IPS-18a (cell line): ENCODE measurements at regions not wholly inside any gene's neighbourhood (a gene's known extent, or its start where the extent isn't known, plus 50 kb on each side); places are given as distances from the start of the nearest gene placed in this dataset.
"Not testable (repeated sequence)": the region's sequence is repeated elsewhere in the genome, so short reads cannot be mapped to it uniquely, and the experiment has no call there.

Experiments
- H3K27ac ChIP-seq: one replicate; pipeline ENCODE4 v1.5.1; 2013; ENCODE audit warnings: low read length
- H3K27me3 ChIP-seq: one replicate; pipeline ENCODE4 v1.6.1; 2013; ENCODE audit warnings: mild to moderate bottlenecking, low read length; ENCODE audit not compliant: control insufficient read depth, insufficient read depth
- H3K36me3 ChIP-seq: one replicate; pipeline ENCODE4 v1.6.1; 2013; ENCODE audit warnings: low read depth, low read length; ENCODE audit not compliant: control insufficient read depth
- H3K4me1 ChIP-seq: one replicate; pipeline ENCODE4 v1.6.1; 2013; ENCODE audit warnings: low read depth, low read length; ENCODE audit not compliant: control insufficient read depth
- H3K4me3 ChIP-seq: one replicate; pipeline ENCODE4 v1.5.1; 2013; ENCODE audit warnings: low read length
- H3K9ac ChIP-seq: one replicate; pipeline ENCODE4 v1.6.1; 2013; ENCODE audit warnings: mild to moderate bottlenecking, low read length, moderate library complexity
- H3K9me3 ChIP-seq: one replicate; pipeline ENCODE4 v1.6.1; 2013; ENCODE audit warnings: low read depth, low read length; ENCODE audit not compliant: control insufficient read depth

DNA sequence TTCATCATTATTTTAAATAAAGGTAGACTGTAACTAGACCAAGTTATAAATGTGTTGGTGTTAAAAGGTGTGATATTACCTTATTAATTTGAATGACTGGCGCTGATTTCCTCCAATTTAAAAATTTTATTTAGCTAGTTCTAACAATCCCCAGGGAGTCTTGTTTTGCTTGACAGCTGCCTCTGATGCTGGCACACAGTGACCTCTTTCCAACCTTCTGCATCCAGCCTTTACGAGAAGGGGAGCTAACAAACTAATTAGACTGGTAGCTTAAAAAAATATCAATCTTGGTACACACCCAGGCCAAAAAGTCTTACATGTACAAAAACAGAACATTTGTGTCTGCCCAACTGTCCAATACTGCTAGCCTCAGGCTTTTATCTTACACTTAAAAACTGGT, 51.8 kb upstream of the ENPEP start:
- Histone ChIP-seq H3K27me3 (no peaks in the 10 kb centered on the region), H3K4me3 (no peak overlapping the region), H3K9me3 (no peaks in the 10 kb centered on the region), H3K4me1 (no peaks in the 10 kb centered on the region), H3K9ac (no peak overlapping the region), H3K36me3 (no peaks in the 10 kb centered on the region), H3K27ac (no peak overlapping the region)

DNA sequence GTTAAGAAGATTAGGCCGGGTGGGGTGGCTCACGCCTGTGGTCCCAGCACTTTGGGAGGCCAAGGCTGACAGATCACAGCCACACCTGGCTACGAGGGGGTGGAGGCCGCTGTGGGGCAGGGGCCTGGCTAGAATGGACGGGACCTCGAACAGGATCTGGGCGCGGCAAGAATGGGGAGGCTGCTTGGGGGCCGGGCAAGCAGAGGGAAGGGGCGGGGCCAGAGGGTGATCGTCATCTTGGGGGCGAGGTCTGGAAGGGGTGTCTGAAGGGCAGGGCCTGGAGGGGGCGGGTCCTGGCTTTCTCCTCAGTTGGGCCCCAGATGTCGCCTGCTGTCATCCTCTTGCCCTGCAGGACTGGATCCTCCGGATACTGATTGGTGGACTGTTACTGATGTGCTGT, 57.3 kb upstream of the ENPEP start:
- Histone ChIP-seq H3K4me3 (no peak overlapping the region), H3K36me3 (no peaks in the 10 kb centered on the region)

DNA sequence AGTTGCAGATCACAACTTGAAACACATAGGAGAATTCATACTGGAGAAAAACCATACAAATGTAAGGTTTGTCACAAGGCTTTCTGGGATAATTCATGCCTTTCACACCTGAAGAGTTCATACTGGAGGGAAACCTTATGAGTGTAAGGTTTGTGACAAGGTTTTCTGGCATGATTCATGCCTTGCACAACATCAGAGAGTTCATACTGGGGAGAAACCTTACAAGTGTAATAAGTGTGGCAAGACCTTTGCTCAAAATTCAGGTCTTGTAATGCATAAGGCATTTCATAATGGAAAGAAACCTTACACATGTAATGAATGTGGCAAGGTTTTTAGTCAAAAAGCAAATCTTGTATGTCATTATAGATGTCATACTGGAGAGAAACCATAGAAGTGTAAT, 58.8 kb upstream of the ENPEP start:
- no peak overlapping the region for H3K27ac ChIP-seq
- no peak overlapping the region for H3K4me3 ChIP-seq
- H3K4me1 ChIP-seq, result peaks cover 6% of the 10 kb centered on the region
- no peak overlapping the region for H3K9ac ChIP-seq
- no peaks in the 10 kb centered on the region for H3K36me3 ChIP-seq
- H3K27me3 ChIP-seq, result peaks cover 30% of the 10 kb centered on the region
- H3K9me3 ChIP-seq, result no peaks in the 10 kb centered on the region

More for the DNA sequence above, 57.3 kb upstream of the ENPEP start:
- Histone ChIP-seq H3K9me3 (no peaks in the 10 kb centered on the region), H3K27me3 (peaks cover 15% of the 10 kb centered on the region), H3K27ac (no peak overlapping the region), H3K4me1 (no peaks in the 10 kb centered on the region), H3K9ac (no peak overlapping the region)

DNA sequence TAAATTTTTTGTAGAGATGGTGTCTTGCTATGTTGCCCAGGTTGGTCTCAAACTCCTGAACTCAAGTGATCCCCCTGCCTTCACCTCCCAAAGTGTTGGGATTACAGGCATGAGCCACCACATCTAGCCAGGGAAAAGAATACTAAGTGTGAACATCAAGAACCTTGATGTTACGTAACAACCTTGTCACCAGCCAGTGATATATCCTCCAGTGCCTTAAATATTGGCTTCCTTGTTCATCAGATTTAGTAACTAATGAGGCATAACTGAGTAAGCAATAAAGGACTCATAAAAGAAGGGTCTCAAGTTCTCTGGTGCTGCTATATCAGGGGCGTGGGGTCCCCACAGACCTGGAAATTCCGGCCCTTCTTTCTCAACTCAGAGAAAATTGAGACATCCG, 60.5 kb upstream of the ENPEP start:
- Histone ChIP-seq H3K27me3 (peaks cover 33% of the 10 kb centered on the region), H3K4me1 (peaks cover 15% of the 10 kb centered on the region), H3K36me3 (no peaks in the 10 kb centered on the region), H3K4me3 (no peak overlapping the region), H3K27ac (no peak overlapping the region), H3K9me3 (no peaks in the 10 kb centered on the region), H3K9ac (no peak overlapping the region)

DNA sequence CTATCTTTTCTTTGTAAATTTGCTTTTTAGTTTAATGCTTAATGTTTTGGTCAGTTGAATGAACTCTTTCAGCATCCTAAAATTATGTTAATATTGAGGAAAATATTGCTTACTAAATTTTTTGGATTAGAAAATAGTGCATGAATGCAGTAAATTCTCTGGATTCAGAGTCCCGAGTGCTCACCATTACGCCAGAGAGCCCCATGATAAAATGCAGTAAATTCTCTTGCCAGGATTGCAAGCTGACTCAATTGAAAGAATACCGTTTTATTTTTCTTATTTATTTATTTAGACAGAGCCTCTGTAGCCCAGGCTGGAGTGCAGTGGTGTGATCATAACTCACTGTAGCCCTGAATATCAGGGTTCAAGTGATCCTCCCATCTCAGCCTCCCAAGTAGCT, 60.9 kb upstream of the ENPEP start:
- no peak overlapping the region for H3K27ac ChIP-seq
- H3K4me1 ChIP-seq, result peaks cover 15% of the 10 kb centered on the region
- no peaks in the 10 kb centered on the region for H3K9me3 ChIP-seq
- H3K27me3 ChIP-seq, result peaks cover 33% of the 10 kb centered on the region
- H3K36me3 ChIP-seq, result no peaks in the 10 kb centered on the region
- no peak overlapping the region for H3K4me3 ChIP-seq
- no peak overlapping the region for H3K9ac ChIP-seq

DNA sequence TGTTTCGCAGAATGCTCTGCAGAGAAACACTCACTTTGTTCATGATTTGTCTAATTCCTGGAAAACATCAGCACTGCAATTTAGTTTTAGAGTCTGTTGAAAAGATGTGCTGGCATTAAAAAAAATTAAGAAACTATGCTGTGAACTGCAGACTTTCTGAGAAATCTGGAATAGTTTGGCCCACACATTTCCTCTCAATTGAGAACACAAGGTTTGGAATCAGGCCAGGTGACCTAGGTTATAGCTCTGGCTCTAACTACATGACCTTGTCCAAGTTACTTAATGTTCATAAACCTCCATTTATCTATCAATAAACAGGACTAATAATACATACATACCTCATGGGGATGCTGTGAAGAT, 61.4 kb upstream of the ENPEP start:
- Histone ChIP-seq H3K36me3 (no peaks in the 10 kb centered on the region), H3K27me3 (peaks cover 33% of the 10 kb centered on the region), H3K9me3 (no peaks in the 10 kb centered on the region), H3K9ac (no peak overlapping the region), H3K4me3 (no peak overlapping the region), H3K27ac (no peak overlapping the region), H3K4me1 (peaks cover 15% of the 10 kb centered on the region)

DNA sequence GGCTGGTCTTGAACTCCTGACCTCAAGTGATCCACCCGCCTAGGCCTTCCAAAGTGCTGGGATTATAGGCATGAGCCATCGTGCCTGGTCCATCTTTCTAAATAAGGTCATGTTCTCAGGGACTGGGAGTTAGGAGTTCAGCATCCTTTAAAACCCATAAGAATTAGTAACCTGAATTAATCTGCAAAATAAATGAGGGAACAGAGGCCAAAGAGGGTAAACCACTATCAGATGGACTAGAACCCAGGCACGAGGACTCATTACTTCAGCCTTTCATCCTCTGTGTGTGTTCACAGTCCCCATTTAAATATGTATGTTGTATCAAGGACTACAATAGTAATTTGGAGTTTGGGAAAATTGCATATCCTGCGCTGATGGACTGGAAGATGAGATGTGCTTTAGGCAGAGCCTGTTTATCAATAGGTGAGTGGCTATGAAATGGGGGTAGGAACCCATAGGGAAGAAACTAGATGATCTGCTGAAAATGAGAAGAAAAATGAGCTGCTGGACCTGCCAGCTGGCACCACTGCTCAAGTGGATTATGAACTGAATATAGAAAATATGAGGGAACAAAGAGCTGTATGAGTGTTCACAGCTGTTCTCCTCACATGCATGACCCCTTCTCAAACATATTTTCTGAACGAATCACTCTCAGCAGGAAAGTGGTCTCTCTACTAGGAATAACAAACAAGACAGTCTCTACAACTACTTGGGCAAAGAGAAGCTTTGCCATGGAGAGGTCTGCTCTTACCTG, 62.0 kb upstream of the ENPEP start:
- H3K4me3 ChIP-seq, H3K27ac ChIP-seq, H3K9me3 ChIP-seq, H3K9ac ChIP-seq, H3K36me3 ChIP-seq: not testable (repeated sequence)
- peaks cover 15% of the 10 kb centered on the region for H3K4me1 ChIP-seq
- peaks cover 33% of the 10 kb centered on the region for H3K27me3 ChIP-seq

DNA sequence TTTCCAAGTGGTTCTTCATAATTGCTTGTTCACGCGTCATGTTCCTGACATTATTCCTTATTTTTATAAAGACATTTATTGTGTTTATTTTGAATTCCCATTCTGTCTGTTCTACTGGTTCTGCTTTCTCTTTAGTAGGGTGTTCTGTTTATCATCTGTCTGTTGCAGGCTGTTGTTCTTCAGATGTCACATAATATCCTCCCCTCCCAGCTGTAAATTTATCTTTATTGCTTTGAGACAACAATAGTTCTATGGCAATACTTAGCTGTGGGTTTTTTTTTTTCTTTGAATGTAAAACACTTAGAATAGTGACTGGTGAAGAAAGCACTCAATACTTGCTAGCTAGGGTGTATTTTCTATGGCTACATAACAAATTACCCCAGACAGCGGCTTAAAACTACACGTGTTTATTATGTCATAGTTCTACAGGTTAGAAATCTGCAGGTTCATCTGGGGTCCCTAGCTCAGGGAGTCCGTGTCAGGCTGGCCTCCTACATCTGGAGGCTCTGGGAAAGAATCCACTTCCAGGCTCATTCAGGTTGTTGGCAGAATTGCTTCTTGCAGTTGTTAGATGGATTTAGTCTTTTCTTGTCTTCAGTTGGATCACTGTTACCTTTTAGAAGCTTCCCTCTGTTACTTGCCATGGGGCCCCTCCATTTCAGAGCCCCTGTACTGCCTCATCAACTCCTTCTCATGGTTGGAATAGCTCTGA, 63.4 kb upstream of the ENPEP start:
- Histone ChIP-seq H3K4me3 (peak overlapping the region; percentile 75), H3K36me3 (no peaks in the 10 kb centered on the region), H3K27ac (no peak overlapping the region), H3K27me3 (peaks cover 33% of the 10 kb centered on the region), H3K9ac (no peak overlapping the region), H3K9me3 (no peaks in the 10 kb centered on the region), H3K4me1 (peaks cover 15% of the 10 kb centered on the region)

DNA sequence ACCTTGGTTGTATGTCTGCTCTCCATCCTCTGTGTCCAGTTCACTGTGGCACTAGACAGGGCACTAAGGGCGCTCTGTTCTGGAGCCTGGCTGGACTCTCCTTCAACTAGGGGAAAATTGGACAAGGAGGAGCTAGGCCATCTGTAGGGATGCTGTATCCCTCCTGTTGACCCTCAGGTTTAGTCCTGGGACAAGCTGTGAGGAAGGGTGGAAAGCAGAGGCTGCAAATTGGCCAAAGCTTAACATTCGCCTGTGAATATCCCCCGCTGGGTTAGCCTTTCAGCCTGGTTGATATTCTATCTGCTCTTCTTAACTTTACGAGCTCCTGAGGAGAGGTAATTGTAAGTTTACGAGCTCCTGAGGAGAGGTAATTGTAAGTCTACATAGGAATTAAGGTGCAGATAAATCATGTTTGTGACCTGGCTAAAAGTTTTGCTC, 64.4 kb upstream of the ENPEP start:
- Histone ChIP-seq H3K36me3 (no peaks in the 10 kb centered on the region), H3K4me3 (peak overlapping the region; percentile 75), H3K9ac (peak overlapping the region; percentile 75), H3K9me3 (no peaks in the 10 kb centered on the region), H3K27me3 (peaks cover 33% of the 10 kb centered on the region), H3K27ac (no peak overlapping the region), H3K4me1 (peaks cover 15% of the 10 kb centered on the region)

DNA sequence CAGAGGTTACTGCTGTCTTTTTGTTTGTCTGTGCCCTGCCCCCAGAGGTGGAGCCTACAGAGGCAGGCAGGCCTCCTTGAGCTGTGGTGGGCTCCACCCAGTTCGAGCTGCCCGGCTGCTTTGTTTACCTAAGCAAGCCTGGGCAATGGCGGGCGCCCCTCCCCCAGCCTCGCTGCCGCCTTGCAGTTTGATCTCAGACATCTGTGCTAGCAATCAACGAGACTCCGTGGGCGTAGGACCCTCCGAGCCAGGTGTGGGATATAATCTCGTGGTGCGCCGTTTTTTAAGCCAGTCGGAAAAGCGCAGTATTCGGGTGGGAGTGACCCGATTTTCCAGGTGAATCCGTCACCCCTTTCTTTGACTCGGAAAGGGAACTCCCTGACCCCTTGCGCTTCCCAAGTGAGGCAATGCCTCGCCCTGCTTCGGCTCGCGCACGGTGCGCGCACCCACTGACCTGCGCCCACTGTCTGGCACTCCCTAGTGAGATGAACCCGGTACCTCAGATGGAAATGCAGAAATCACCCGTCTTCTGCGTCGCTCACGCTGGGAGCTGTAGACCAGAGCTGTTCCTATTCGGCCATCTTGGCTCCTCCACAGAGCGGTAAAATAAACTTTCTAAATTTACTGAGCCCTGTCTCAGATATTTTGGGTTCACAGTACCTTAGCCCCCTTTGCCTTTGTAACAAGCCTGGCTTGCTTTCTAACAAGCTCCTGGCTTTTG, 64.9 kb upstream of the ENPEP start:
- not testable (repeated sequence) for H3K36me3 ChIP-seq, H3K27ac ChIP-seq, H3K9me3 ChIP-seq
- peak overlapping the region; percentile 75 for H3K4me3 ChIP-seq
- peaks cover 15% of the 10 kb centered on the region for H3K4me1 ChIP-seq
- H3K27me3 ChIP-seq, result peaks cover 33% of the 10 kb centered on the region
- H3K9ac ChIP-seq, result peak overlapping the region; percentile 75

DNA sequence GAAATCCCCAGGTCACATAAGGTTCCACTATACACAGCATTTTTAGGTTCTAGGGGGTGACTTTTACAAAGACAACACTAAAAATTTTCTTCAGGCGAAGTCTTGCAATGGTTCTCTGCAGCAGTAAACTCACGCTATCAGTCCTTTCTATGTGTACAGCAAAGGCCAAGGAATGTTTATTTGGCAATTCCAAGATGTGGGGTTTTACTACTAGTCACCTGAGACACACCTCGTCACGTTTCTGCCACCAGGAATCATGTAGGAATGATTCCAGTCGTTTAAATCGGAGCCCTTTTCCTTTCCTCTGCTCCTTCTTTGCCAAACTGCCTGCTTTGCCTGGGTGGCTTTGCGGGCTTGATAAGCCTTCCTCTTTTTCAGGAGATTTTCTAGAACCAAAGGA, 75.9 kb upstream of the ENPEP start:
- H3K9me3 ChIP-seq, result no peaks in the 10 kb centered on the region
- no peak overlapping the region for H3K4me3 ChIP-seq
- H3K4me1 ChIP-seq, result peaks cover 3% of the 10 kb centered on the region
- H3K9ac ChIP-seq, result no peak overlapping the region
- no peaks in the 10 kb centered on the region for H3K27me3 ChIP-seq
- H3K36me3 ChIP-seq, result no peaks in the 10 kb centered on the region
- no peak overlapping the region for H3K27ac ChIP-seq
